HG02588 (cell line): ENCODE measurements at regions not wholly inside any gene's neighbourhood (a gene's known extent, or its start where the extent isn't known, plus 50 kb on each side); places are given as distances from the start of the nearest gene placed in this dataset.

Source experiments
- ATAC-seq: cut with Tn5 transposase; IDR thresholded peaks from one replicate; pipeline ENCODE4 v1.9.1; 2021; ENCODE audit warnings: mild to moderate bottlenecking, moderate library complexity; ENCODE audit not compliant: unreplicated experiment

GRCh38 chr1:208537198-208537597, 293.0 kb upstream of the PLXNA2 start:
- ATAC-seq, result no peak

- ATAC-seq, result no peak
These were observed 293.9 kb upstream of the PLXNA2 start for GRCh38 chr1:208538078-208538477.

GRCh38 chr1:208538587-208538986, 294.4 kb upstream of the PLXNA2 start:
- ATAC-seq, result no peak

- ATAC-seq, result no peak
These were observed 296.5 kb upstream of the PLXNA2 start for GRCh38 chr1:208540724-208541123.

- ATAC-seq, result no peak
These were observed 297.2 kb upstream of the PLXNA2 start for GRCh38 chr1:208541225-208541855.

- no peak for ATAC-seq
These were observed 298.1 kb upstream of the PLXNA2 start for GRCh38 chr1:208542309-208542708.

GRCh38 chr1:208544053-208544452, 299.9 kb upstream of the PLXNA2 start:
- no peak for ATAC-seq

- no peak for ATAC-seq
These were observed 300.6 kb upstream of the PLXNA2 start for GRCh38 chr1:208544794-208545193.

GRCh38 chr1:208551024-208551423, 306.8 kb upstream of the PLXNA2 start:
- no peak for ATAC-seq

- no peak for ATAC-seq
These were observed 307.6 kb upstream of the PLXNA2 start for GRCh38 chr1:208551633-208552320.

- no peak for ATAC-seq
These were observed 308.7 kb upstream of the PLXNA2 start for GRCh38 chr1:208552928-208553327.

- ATAC-seq, result no peak
These were observed 312.3 kb upstream of the PLXNA2 start for GRCh38 chr1:208556461-208556860.

GRCh38 chr1:208557046-208557722, 313.0 kb upstream of the PLXNA2 start:
- no peak for ATAC-seq

- no peak for ATAC-seq
These were observed 313.5 kb upstream of the PLXNA2 start for GRCh38 chr1:208557723-208558094.

- no peak for ATAC-seq
These were observed 315.6 kb upstream of the PLXNA2 start for GRCh38 chr1:208559597-208560329.

GRCh38 chr1:208562151-208562960, 318.2 kb upstream of the PLXNA2 start:
- no peak for ATAC-seq

GRCh38 chr1:208564466-208564865, 320.3 kb upstream of the PLXNA2 start:
- no peak for ATAC-seq

GRCh38 chr1:208565756-208566440, 321.7 kb upstream of the PLXNA2 start:
- ATAC-seq, result no peak

- no peak for ATAC-seq
These were observed 325.0 kb upstream of the PLXNA2 start for GRCh38 chr1:208569181-208569580.

- no peak for ATAC-seq
These were observed 326.2 kb upstream of the PLXNA2 start for GRCh38 chr1:208570362-208570761.
